Breast epithelium (tissue), 4 donors: ENCODE measurements at regions not wholly inside any gene's neighbourhood (a gene's known extent, or its start where the extent isn't known, plus 50 kb on each side); places are given as distances from the start of the nearest gene placed in this dataset.

ENCODE experiments used
- DNase-seq, 2 donors: peaks; one replicate each; pipeline ENCODE4 v3.0.0-alpha.2; 2019; ENCODE audit warnings: low spot score in 2 of 2
- H3K27ac ChIP-seq, 2 donors: fragments of 200-600 bp; sonication (generic) in 1 of 2; one replicate each; pipeline ENCODE4 v1.5.1; 2016 to 2019; ENCODE audit warnings: mild to moderate bottlenecking in 1 of 2
- H3K27me3 ChIP-seq, 2 donors: fragments of 200-600 bp; sonication (generic) in 1 of 2; one replicate each; pipeline versions ENCODE4 v1.5.1 to v1.6.0; 2017 to 2019; ENCODE audit warnings: control low read depth in 1 of 2, mild to moderate bottlenecking in 1 of 2
- H3K36me3 ChIP-seq: fragments of 200-600 bp; one replicate; pipeline ENCODE4 v1.5.1; 2019
- H3K4me1 ChIP-seq, 2 donors: fragments of 200-600 bp; sonication (generic); one replicate each; pipeline ENCODE4 v1.5.1; 2016 to 2019; ENCODE audit warnings: control low read depth in 1 of 2
- H3K4me3 ChIP-seq, 3 donors: fragments of 200-600 bp; sonication (generic); 1 replicate in 2 of 3; 2 replicates in 1 of 3; pipeline ENCODE4 v1.5.1; 2016 to 2019; ENCODE audit warnings: mild to moderate bottlenecking in 3 of 3, moderate library complexity in 2 of 3
- H3K9me3 ChIP-seq, 2 donors: fragments of 200-600 bp; sonication (generic) in 1 of 2; one replicate each; pipeline ENCODE4 v1.5.1; 2016 to 2019; ENCODE audit warnings: control low read depth in 1 of 2
- POLR2A ChIP-seq: fragments of 450-650 bp; IDR thresholded peaks from one replicate; pipeline ENCODE4 v1.6.1; 2016; ENCODE audit warnings: antibody characterized with exemption, mild to moderate bottlenecking, moderate library complexity
- POLR2AphosphoS5 ChIP-seq, 3 donors: sonication (generic); formaldehyde crosslinking; IDR thresholded peaks; one replicate each; pipeline ENCODE4 v1.6.1; 2017; ENCODE audit warnings: antibody characterized with exemption in 3 of 3
- intact Hi-C: fragments of 100-400 bp; cut with DNase I; formaldehyde crosslinking; loops from one replicate; pipeline ENCODE4 v1.15.1; 2023; ENCODE audit warnings: low total_unique reads
- TF ChIP-seq, protein P1 (sequence below), 3 donors: fragments of 450-650 bp; IDR thresholded peaks; one replicate each; pipeline ENCODE4 v1.5.1; 2016 to 2017; ENCODE audit warnings: antibody characterized with exemption in 3 of 3, mild to moderate bottlenecking in 3 of 3, moderate library complexity in 3 of 3

DNA sequence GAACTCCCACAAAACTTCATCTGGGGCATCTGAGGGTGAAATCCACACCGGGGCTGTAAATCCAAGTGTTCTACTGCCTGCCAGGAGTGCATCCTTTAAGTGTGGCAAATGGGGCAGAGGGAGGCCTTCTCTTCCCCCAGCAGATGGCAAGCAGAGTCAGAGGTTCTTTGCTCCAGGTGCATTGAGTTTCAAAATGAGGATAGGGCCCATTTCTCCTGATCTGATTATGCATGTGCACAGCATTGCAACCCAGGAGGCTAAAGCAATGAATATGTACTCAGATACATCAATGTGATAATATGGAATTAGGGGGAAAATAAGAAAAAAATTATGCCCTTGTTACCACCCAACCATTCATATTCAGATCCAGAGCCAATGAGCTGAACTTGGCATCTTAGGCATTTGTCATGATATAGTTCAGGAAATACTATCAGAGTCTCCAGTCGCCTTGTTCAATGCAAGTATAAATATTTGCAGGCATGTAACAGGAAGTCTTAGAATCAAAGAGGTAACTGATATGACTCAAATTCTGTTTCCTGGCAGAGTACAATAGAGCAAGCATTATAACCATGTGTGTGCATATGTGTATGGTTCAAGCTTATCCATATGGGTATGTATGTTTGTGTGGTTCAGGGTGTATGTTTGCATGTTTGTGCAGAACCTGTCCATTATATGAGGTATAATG is 473.8 kb upstream of the PKN2 start:
- Histone ChIP-seq H3K27me3 (no peaks in the 10 kb centered on the region), H3K9me3 (no peaks in the 10 kb centered on the region), H3K36me3 (no peaks in the 10 kb centered on the region), H3K4me3 (no peak overlapping the region), H3K4me1 (no peaks in the 10 kb centered on the region), H3K27ac (no peak overlapping the region)
- TF ChIP-seq POLR2AphosphoS5 (IDR thresholded peaks at IDR 0.05) (no peak), POLR2A (no peak)
- TF ChIP-seq, protein P1, sequence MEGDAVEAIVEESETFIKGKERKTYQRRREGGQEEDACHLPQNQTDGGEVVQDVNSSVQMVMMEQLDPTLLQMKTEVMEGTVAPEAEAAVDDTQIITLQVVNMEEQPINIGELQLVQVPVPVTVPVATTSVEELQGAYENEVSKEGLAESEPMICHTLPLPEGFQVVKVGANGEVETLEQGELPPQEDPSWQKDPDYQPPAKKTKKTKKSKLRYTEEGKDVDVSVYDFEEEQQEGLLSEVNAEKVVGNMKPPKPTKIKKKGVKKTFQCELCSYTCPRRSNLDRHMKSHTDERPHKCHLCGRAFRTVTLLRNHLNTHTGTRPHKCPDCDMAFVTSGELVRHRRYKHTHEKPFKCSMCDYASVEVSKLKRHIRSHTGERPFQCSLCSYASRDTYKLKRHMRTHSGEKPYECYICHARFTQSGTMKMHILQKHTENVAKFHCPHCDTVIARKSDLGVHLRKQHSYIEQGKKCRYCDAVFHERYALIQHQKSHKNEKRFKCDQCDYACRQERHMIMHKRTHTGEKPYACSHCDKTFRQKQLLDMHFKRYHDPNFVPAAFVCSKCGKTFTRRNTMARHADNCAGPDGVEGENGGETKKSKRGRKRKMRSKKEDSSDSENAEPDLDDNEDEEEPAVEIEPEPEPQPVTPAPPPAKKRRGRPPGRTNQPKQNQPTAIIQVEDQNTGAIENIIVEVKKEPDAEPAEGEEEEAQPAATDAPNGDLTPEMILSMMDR (IDR thresholded peaks at IDR 0.05): no peak
- intact Hi-C loops: no loop called here
- no peak for DNase-seq

DNA sequence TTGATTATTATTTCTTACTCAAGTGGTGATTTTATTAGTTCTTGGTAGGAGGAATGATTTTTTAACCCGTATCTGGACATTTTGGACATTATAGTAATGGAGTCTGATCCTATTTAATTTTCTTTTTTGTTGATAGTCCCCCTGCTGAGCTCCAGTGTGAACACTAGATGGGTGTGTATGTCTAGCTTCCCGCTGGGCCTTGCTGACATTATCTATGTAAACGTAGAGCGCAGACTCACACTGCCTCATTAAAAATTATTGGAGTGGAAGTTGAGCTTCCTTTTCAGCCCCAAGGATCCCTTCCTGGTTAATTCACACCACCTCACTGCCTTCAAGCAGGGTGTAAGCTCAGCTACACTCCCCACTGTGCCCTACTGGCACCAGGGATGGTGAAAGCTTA is 467.6 kb upstream of the PKN2 start:
- Histone ChIP-seq H3K9me3 (no peaks in the 10 kb centered on the region), H3K27me3 (no peaks in the 10 kb centered on the region), H3K27ac (no peak overlapping the region), H3K36me3 (no peaks in the 10 kb centered on the region), H3K4me1 (no peaks in the 10 kb centered on the region), H3K4me3 (no peak overlapping the region)
- intact Hi-C loops: no loop called here
- TF ChIP-seq POLR2AphosphoS5 (IDR thresholded peaks at IDR 0.05) (no peak), POLR2A (no peak)
- TF ChIP-seq, protein P1 (IDR thresholded peaks at IDR 0.05): no peak
- DNase-seq: no peak

DNA sequence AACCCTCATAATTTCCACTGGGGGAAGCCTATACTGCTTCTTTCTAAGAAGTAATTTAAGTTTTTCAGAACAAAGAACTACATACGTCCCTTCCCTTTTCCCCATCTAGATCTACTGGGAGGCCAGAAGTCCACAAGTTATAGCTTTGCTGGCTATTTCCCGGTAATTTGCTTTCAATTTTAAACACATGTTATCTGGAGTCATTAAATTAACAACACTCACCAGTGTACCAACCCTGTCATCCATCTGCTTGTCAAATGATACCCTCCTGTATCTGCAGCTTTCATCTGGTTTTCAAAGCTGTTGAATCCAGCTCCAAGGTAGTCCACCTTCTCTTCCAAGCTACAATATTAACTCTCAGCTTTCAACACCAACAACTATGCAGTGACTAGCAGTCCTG is 466.7 kb upstream of the PKN2 start:
- TF ChIP-seq POLR2A (no peak), POLR2AphosphoS5 (IDR thresholded peaks at IDR 0.05) (no peak)
- TF ChIP-seq, protein P1 (IDR thresholded peaks at IDR 0.05): no peak
- Histone ChIP-seq H3K4me1 (no peaks in the 10 kb centered on the region), H3K9me3 (no peaks in the 10 kb centered on the region), H3K4me3 (no peak overlapping the region), H3K36me3 (no peaks in the 10 kb centered on the region), H3K27ac (no peak overlapping the region), H3K27me3 (no peaks in the 10 kb centered on the region)
- DNase-seq: no peak
- intact Hi-C loops: no loop called here

DNA sequence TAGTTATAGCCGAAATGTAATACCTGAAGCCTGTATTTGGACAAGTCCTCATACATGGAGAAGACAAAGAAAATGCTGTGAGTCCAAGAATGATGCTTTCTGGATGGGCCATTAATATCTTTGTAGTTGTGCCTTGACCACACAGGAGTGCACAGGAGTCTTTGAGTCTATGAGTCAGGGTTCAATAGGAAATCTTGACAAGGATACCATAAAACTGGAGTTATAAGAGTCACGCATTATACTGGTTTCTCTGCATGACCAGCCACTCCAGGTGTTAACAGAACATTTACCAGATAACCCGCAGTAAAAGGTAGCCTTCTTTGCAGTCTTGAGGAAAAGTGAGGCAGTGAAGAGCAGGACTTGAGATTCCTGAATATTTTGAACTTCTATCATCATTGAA is 464.6 kb upstream of the PKN2 start:
- Histone ChIP-seq H3K4me3 (no peak overlapping the region), H3K27ac (no peak overlapping the region), H3K36me3 (no peaks in the 10 kb centered on the region), H3K27me3 (no peaks in the 10 kb centered on the region), H3K9me3 (no peaks in the 10 kb centered on the region), H3K4me1 (no peaks in the 10 kb centered on the region)
- TF ChIP-seq, protein P1 (IDR thresholded peaks at IDR 0.05): no peak
- TF ChIP-seq POLR2A: no peak
- TF ChIP-seq POLR2AphosphoS5 (IDR thresholded peaks at IDR 0.05): no peak
- no peak for DNase-seq
- intact Hi-C loops: no loop called here

DNA sequence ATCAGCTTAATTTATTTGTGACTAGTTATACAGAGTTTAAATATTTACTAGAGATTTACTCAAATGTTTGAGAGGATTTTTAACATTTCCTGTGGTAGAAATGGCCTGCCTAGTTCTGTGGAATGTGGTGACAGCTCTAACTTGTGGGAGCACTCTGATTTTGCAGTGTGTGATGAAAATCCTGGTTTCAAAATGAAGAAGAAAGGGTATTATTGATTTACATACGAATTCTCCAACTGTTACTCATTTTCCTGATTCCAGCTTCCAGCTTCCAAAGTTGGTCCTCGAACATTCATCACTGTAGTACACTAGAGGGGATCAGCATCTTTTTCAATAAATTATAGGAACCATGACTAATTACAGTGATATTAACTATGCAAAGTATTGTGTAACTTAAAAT is 462.7 kb upstream of the PKN2 start:
- H3K4me1 ChIP-seq: no peaks in the 10 kb centered on the region
- H3K9me3 ChIP-seq: no peaks in the 10 kb centered on the region
- H3K27ac ChIP-seq: no peak overlapping the region
- DNase-seq: no peak
- no peaks in the 10 kb centered on the region for H3K36me3 ChIP-seq
- TF ChIP-seq POLR2A (no peak), POLR2AphosphoS5 (IDR thresholded peaks at IDR 0.05) (no peak)
- TF ChIP-seq, protein P1 (IDR thresholded peaks at IDR 0.05): no peak
- H3K4me3 ChIP-seq: no peak overlapping the region
- H3K27me3 ChIP-seq: no peaks in the 10 kb centered on the region
- intact Hi-C loops: no loop called here
